ENCODE measurements at regions not wholly inside any gene's neighbourhood (a gene's known extent, or its start where the extent isn't known, plus 50 kb on each side); places are given as distances from the start of the nearest gene placed in this dataset.

GRCh38 chr9:1910269-1910811 is 104.8 kb upstream of the SMARCA2 start:
- no peak for TF ChIP-seq POLR2AphosphoS5 (IDR thresholded peaks at IDR 0.05; ENCODE audit: low read depth, low read length)
- TF ChIP-seq USF1 (IDR thresholded peaks at IDR 0.05; ENCODE audit: borderline replicate concordance, low read depth), result no peak
- no peak for TF ChIP-seq ZBTB33 (IDR thresholded peaks at IDR 0.05; ENCODE audit: borderline replicate concordance, low read depth)
- no peak for TF ChIP-seq CTCF (IDR thresholded peaks at IDR 0.05)
- no peak for TF ChIP-seq EZH2phosphoT487 (IDR thresholded peaks at IDR 0.05; ENCODE audit: borderline replicate concordance, low read depth)
